LNCAP (cell line): ENCODE measurements at regions not wholly inside any gene's neighbourhood (a gene's known extent, or its start where the extent isn't known, plus 50 kb on each side); places are given as distances from the start of the nearest gene placed in this dataset.

Experiments
- TF ChIP-seq, protein P1 (sequence below): fragments of 450-650 bp; IDR thresholded peaks from 2 replicates; pipeline ENCODE4 v1.5.1; 2017; ENCODE audit warnings: mild to moderate bottlenecking

DNA sequence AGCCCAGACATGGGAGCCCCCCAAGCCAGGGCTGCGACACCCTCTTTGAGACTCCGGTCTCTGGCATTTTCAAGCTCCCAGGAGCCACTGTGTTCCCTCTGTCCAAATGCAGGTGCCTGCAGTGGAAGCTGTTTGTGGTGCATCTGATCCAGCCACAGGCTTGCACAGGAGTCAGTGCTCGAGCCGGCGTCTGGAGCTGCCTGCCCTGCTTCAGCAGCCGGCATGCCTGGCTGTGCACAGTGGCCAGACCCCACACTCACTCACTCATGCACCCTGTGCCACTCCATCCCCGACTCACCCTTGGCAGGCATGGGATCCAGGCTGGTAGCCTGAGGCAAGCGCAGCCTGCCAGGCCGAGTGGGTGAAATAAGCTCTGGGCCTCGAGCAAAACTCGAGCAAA is 555.0 kb upstream of the CCDC54 start:
- TF ChIP-seq, protein P1, sequence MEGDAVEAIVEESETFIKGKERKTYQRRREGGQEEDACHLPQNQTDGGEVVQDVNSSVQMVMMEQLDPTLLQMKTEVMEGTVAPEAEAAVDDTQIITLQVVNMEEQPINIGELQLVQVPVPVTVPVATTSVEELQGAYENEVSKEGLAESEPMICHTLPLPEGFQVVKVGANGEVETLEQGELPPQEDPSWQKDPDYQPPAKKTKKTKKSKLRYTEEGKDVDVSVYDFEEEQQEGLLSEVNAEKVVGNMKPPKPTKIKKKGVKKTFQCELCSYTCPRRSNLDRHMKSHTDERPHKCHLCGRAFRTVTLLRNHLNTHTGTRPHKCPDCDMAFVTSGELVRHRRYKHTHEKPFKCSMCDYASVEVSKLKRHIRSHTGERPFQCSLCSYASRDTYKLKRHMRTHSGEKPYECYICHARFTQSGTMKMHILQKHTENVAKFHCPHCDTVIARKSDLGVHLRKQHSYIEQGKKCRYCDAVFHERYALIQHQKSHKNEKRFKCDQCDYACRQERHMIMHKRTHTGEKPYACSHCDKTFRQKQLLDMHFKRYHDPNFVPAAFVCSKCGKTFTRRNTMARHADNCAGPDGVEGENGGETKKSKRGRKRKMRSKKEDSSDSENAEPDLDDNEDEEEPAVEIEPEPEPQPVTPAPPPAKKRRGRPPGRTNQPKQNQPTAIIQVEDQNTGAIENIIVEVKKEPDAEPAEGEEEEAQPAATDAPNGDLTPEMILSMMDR: no peak

DNA sequence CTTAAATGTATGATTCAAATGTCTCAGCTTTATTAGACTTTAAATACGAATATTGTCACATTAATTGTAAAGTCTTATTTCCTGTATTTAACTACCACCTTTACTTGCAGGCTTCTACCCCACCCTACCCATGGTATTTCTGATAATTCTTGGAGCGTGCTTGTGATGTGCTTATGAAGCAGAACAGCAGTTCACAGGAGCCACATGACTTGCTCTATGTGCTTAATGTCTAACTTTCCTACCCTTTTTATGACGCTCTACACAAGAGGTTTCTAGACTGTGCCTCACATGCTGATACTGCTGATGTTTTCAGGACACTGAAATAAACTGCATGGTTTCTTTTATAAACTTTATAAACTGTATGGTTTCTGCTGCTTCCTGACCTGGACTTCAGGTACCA is 553.5 kb upstream of the CCDC54 start:
- TF ChIP-seq, protein P1: no peak

DNA sequence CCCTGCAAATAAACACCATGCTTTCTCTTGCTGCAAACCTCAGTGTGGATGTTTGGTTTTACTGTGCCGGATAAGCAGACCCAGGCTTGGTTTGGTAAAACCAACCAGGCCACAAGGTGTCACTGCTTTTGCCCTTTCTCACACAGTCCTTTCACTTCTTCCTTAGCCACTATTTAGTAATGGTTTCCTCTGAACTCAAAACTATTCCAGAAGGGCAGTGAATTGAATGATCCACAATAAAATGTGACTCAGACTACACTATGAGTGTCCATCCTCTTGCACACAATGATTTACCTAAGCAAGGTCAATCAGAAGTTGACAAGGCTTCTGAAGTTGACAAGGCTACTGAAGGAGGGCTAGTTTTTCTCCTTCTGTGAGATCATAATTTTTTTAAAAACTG is 552.4 kb upstream of the CCDC54 start:
- TF ChIP-seq, protein P1: peak; percentile 48

DNA sequence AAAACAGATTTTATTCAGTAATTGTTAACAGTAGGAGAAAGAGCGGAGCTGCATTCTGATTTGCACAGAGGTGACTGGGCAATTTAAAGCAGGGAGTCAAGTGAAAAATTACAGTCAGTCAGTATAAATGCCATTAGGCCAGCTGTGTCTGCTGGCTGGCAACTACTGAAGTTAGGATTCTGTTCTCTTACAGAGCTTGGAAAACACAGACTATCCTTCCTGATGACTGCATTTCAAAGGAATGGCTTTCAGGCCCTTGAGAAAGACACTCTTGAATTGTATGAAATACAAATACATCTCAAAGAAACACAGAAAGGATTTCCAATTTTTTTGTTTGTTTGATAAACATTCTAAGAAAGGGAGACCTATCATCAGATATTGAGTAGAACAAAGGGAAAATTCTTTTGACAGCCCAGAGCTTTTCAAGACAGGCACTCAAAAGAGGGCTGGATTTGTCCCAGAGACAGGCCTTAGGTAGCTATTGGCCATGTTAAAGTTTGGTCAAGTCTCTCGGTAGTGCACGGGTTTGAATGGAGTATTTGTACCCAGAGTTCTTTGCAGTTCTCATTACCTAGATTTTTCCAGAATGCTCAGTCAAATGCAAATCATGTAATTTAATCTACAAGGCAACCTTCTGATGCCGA is 551.2 kb upstream of the CCDC54 start:
- TF ChIP-seq, protein P1: no peak

DNA sequence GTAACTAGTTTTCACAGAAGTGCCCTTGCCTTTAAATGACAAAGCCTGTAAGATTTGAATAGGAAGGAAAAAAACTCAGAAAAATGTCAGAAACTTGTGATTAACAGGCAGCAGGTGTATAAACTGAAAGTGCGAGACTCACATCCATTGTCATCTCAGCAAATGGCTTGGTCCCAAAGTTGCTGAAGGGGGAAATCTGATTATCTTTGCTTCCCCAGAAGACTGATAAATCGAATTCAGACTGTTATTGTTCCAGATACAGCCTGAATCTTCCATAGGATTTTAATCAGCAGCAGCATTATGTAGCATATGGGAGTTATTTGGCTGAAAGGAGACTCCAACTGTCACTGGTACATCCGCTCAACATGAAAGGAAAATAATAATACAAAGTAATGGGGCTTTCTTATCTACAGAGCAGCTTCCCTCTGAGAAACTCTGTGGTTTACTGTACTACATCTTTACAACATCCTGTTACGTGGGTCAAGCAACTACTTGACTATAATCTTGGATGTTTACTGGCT is 550.4 kb upstream of the CCDC54 start:
- TF ChIP-seq, protein P1: no peak

DNA sequence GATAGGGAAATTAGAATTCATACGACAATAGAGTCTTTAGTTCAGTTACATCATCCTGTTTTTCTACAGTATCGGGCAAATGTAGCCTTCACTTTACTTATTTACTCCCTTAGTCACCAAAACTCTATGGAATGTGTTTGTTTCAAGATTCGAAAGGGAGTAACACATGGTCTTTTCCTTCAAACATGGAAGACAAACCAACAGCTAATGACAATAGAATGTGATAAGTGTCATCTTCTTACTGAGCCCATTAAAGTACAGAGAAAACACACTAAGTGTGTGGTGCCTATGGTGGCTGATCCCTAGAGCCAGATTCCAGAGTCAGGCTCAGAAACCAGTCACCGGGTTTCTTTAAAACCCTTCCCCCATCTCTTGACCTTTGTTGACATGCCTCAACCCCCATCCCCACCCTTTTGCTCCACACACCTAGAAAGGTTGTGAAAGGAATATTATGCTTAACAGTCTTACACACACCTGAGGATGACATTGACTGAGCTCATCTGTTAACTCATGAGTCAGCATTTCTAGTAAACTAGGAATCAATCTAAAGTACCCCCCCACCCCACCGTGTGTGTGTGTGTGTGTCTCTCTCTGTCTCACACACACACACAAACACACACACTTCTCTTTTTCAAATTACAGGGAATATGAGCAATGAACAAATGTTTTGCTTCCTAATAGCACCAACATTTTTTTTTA is 549.6 kb upstream of the CCDC54 start:
- TF ChIP-seq, protein P1: no peak

DNA sequence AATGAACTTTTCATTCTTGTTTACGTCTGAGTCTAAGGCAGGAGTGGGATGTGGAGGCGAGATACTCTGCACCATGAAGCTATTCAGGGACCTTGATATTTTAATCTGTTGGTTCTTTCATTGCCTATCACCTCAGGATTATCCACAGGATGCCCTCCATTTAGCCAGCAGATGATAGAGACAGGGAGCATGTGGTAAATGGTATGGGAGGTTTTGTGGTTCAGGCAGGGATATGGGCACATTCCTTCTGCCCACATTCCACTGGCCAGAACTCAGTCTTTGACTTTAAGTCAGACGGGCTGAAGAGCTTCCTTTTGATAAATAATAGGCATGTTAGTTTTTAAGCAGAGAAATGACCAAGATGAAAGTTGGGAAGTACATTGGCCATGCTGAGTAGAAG is 548.0 kb upstream of the CCDC54 start:
- TF ChIP-seq, protein P1: no peak
